ENCODE measurements at regions not wholly inside any gene's neighbourhood (a gene's known extent, or its start where the extent isn't known, plus 50 kb on each side); places are given as distances from the start of the nearest gene placed in this dataset.

DNA sequence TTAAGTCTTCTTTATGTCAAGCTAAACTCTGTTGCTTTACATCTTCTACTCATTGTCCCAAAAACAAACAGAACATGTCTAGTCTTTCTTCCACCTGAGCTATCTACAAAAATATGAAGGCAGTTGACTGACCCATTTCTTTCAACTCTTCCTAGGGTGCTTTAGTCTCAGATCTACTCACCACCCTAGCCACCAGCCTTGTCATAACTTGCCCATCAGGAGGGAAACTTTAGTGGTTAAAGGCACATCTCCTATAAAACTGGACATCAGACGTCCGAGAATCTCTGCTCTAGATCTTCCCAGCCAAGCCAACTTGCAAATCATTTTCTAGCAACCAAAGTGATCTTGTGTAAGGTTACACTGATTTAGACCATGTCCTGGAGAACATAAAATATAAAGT, 205.0 kb downstream of the ACTL7B start:
- Histone ChIP-seq H3K4me3 (ENCODE audit: low read depth, low read length) (no peak overlapping the region), H3K9me3 (ENCODE audit: control insufficient read depth, insufficient read depth, low read length) (no peaks in the 10 kb centered on the region), H3K4me1 (ENCODE audit: control insufficient read depth, insufficient read depth, low read length) (no peaks in the 10 kb centered on the region), H3K9ac (ENCODE audit: low read depth, low read length) (no peak overlapping the region), H3K36me3 (ENCODE audit: control insufficient read depth, insufficient read depth, low read length) (no peaks in the 10 kb centered on the region), H3K27ac (ENCODE audit: low read depth, low read length) (no peak overlapping the region), H3K27me3 (ENCODE audit: control insufficient read depth, insufficient read depth, low read length) (no peaks in the 10 kb centered on the region)

DNA sequence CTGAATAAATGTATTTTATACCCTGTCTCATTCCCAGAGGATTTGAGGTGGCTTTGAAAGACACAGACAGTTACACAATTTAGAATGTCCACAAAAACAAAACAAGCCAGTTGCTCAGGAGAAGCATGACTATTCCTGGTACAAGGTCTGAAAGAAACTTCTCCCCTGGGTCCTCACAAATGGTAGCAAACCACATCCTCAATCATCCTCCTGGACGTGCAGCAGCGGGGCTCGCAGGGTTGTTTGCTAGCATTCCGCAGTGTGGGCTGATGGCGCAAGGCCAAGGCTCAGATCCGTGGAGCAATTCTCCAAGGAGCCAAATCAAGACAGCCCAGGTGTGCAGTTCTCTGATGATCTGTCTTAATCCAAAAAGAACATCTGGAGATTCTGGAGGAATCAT, 210.3 kb downstream of the ACTL7B start:
- H3K9ac ChIP-seq (ENCODE audit: low read depth, low read length): no peak overlapping the region
- H3K9me3 ChIP-seq (ENCODE audit: control insufficient read depth, insufficient read depth, low read length): no peaks in the 10 kb centered on the region
- H3K36me3 ChIP-seq (ENCODE audit: control insufficient read depth, insufficient read depth, low read length): no peaks in the 10 kb centered on the region
- no peaks in the 10 kb centered on the region for H3K4me1 ChIP-seq (ENCODE audit: control insufficient read depth, insufficient read depth, low read length)
- H3K4me3 ChIP-seq (ENCODE audit: low read depth, low read length): no peak overlapping the region
- H3K27ac ChIP-seq (ENCODE audit: low read depth, low read length): no peak overlapping the region
- no peaks in the 10 kb centered on the region for H3K27me3 ChIP-seq (ENCODE audit: control insufficient read depth, insufficient read depth, low read length)

DNA sequence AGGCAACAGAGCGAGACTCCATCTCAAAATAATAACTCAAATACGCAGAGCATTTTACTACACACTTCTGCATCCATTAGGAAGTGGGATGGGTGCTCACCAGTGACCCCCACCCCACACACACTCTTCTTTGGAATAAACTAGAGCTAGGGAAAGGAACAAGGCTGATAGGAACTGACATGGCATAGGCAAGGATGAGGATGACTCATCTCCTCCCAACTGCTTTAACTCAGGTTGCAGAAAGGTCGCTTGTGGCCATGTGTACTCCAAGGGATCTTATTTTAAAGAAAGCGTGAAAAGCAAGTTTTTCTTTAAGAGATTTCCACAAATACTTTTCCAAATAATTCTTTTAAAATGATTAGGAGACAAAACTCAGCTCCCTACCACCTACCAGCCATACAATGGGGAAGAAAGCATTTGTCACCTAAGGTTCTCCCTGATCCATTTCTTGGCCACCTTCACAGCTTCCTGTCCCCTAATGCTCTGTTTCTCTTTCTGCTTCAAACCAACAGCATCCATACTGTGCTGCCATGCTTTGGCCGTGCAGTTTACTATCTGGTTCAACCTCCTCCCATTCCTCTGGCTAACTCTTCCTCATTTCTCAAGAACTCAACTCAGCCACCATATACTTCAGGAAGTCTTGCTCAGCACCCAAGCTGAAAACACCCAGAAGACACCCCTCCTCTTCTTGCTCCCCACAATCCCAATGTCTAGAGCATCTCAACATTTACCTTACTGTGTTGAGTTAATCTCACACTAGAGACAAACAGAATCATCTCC, 211.9 kb downstream of the ACTL7B start:
- H3K9me3 ChIP-seq (ENCODE audit: control insufficient read depth, insufficient read depth, low read length): no peaks in the 10 kb centered on the region
- no peaks in the 10 kb centered on the region for H3K36me3 ChIP-seq (ENCODE audit: control insufficient read depth, insufficient read depth, low read length)
- H3K27me3 ChIP-seq (ENCODE audit: control insufficient read depth, insufficient read depth, low read length): no peaks in the 10 kb centered on the region
- no peak overlapping the region for H3K9ac ChIP-seq (ENCODE audit: low read depth, low read length)
- H3K4me1 ChIP-seq (ENCODE audit: control insufficient read depth, insufficient read depth, low read length): no peaks in the 10 kb centered on the region
- no peak overlapping the region for H3K27ac ChIP-seq (ENCODE audit: low read depth, low read length)
- H3K4me3 ChIP-seq (ENCODE audit: low read depth, low read length): no peak overlapping the region

- no peaks in the 10 kb centered on the region for H3K4me1 ChIP-seq (ENCODE audit: control insufficient read depth, insufficient read depth, low read length)
These were observed 212.9 kb downstream of the ACTL7B start for GRCh38 chr9:108642871-108643270.

DNA sequence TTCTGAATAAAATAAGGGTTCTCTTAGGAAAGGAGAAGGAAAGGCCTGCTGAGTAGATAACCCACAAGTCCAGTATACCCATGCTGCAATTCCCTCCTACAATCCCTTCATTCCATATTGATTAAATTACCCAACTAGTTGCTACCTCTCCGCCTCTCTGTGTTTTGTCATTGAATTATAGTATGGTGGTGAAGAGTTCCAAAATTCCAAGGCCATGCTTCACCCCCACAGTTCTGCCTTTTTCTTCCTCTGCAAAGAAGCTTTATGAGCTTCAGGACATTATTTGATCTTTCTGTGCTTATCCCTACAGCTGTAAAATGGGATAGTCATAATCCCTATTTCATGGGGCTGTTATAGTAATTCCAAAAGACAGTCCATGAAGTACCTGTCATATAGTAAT, 215.6 kb downstream of the ACTL7B start:
- H3K4me1 ChIP-seq (ENCODE audit: control insufficient read depth, insufficient read depth, low read length): peaks cover 7% of the 10 kb centered on the region
- no peaks in the 10 kb centered on the region for H3K36me3 ChIP-seq (ENCODE audit: control insufficient read depth, insufficient read depth, low read length)
- H3K9ac ChIP-seq (ENCODE audit: low read depth, low read length): no peak overlapping the region
- H3K27me3 ChIP-seq (ENCODE audit: control insufficient read depth, insufficient read depth, low read length): no peaks in the 10 kb centered on the region
- H3K9me3 ChIP-seq (ENCODE audit: control insufficient read depth, insufficient read depth, low read length): no peaks in the 10 kb centered on the region
- no peak overlapping the region for H3K4me3 ChIP-seq (ENCODE audit: low read depth, low read length)
- no peak overlapping the region for H3K27ac ChIP-seq (ENCODE audit: low read depth, low read length)

More at GRCh38 chr9:108642871-108643270, 212.9 kb downstream of the ACTL7B start:
- Histone ChIP-seq H3K27ac (ENCODE audit: low read depth, low read length) (no peak overlapping the region), H3K27me3 (ENCODE audit: control insufficient read depth, insufficient read depth, low read length) (no peaks in the 10 kb centered on the region), H3K4me3 (ENCODE audit: low read depth, low read length) (no peak overlapping the region), H3K9ac (ENCODE audit: low read depth, low read length) (no peak overlapping the region), H3K36me3 (ENCODE audit: control insufficient read depth, insufficient read depth, low read length) (no peaks in the 10 kb centered on the region), H3K9me3 (ENCODE audit: control insufficient read depth, insufficient read depth, low read length) (no peaks in the 10 kb centered on the region)

- Histone ChIP-seq H3K27me3 (ENCODE audit: control insufficient read depth, insufficient read depth, low read length) (no peaks in the 10 kb centered on the region), H3K36me3 (ENCODE audit: control insufficient read depth, insufficient read depth, low read length) (no peaks in the 10 kb centered on the region), H3K4me1 (ENCODE audit: control insufficient read depth, insufficient read depth, low read length) (peaks cover 7% of the 10 kb centered on the region), H3K9ac (ENCODE audit: low read depth, low read length) (no peak overlapping the region), H3K4me3 (ENCODE audit: low read depth, low read length) (no peak overlapping the region), H3K27ac (ENCODE audit: low read depth, low read length) (no peak overlapping the region), H3K9me3 (ENCODE audit: control insufficient read depth, insufficient read depth, low read length) (no peaks in the 10 kb centered on the region)
These were observed 216.1 kb downstream of the ACTL7B start for GRCh38 chr9:108639696-108640095.

- Histone ChIP-seq H3K36me3 (ENCODE audit: control insufficient read depth, insufficient read depth, low read length) (no peaks in the 10 kb centered on the region), H3K4me3 (ENCODE audit: low read depth, low read length) (no peak overlapping the region), H3K27me3 (ENCODE audit: control insufficient read depth, insufficient read depth, low read length) (no peaks in the 10 kb centered on the region), H3K27ac (ENCODE audit: low read depth, low read length) (no peak overlapping the region), H3K4me1 (ENCODE audit: control insufficient read depth, insufficient read depth, low read length) (peaks cover 7% of the 10 kb centered on the region), H3K9ac (ENCODE audit: low read depth, low read length) (no peak overlapping the region), H3K9me3 (ENCODE audit: control insufficient read depth, insufficient read depth, low read length) (no peaks in the 10 kb centered on the region)
These were observed 216.7 kb downstream of the ACTL7B start for GRCh38 chr9:108639091-108639490.

- H3K27me3 ChIP-seq (ENCODE audit: control insufficient read depth, insufficient read depth, low read length): no peaks in the 10 kb centered on the region
- H3K36me3 ChIP-seq (ENCODE audit: control insufficient read depth, insufficient read depth, low read length): no peaks in the 10 kb centered on the region
- H3K4me1 ChIP-seq (ENCODE audit: control insufficient read depth, insufficient read depth, low read length): peaks cover 7% of the 10 kb centered on the region
- no peak overlapping the region for H3K4me3 ChIP-seq (ENCODE audit: low read depth, low read length)
- no peak overlapping the region for H3K9ac ChIP-seq (ENCODE audit: low read depth, low read length)
- no peaks in the 10 kb centered on the region for H3K9me3 ChIP-seq (ENCODE audit: control insufficient read depth, insufficient read depth, low read length)
- H3K27ac ChIP-seq (ENCODE audit: low read depth, low read length): peak overlapping the region; percentile 16
These were observed 218.4 kb downstream of the ACTL7B start for GRCh38 chr9:108637340-108637739.

DNA sequence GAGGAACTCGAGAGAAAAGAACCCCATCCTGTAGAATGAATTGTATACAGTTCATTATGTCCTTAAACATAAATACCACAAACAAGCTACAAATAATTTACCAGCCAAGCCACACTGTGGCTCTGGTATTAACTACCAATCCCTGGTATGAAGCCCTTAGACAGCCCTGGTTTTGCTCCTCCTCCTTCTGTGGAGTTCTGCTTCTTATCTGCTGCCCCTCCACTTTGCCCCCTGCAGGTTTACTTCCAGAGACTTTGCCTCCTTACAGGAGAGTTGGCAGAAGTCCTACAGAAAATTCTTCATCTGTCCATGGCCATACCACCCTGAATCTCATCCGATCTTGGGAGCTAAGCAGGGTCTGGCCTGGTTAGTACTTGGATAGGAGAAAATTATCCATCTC, 219.8 kb downstream of the ACTL7B start:
- no peaks in the 10 kb centered on the region for H3K9me3 ChIP-seq (ENCODE audit: control insufficient read depth, insufficient read depth, low read length)
- H3K27me3 ChIP-seq (ENCODE audit: control insufficient read depth, insufficient read depth, low read length): no peaks in the 10 kb centered on the region
- H3K36me3 ChIP-seq (ENCODE audit: control insufficient read depth, insufficient read depth, low read length): no peaks in the 10 kb centered on the region
- H3K4me3 ChIP-seq (ENCODE audit: low read depth, low read length): no peak overlapping the region
- H3K27ac ChIP-seq (ENCODE audit: low read depth, low read length): no peak overlapping the region
- H3K4me1 ChIP-seq (ENCODE audit: control insufficient read depth, insufficient read depth, low read length): peaks cover 7% of the 10 kb centered on the region
- H3K9ac ChIP-seq (ENCODE audit: low read depth, low read length): no peak overlapping the region

- Histone ChIP-seq H3K4me3 (ENCODE audit: low read depth, low read length) (no peak overlapping the region), H3K27ac (ENCODE audit: low read depth, low read length) (no peak overlapping the region), H3K4me1 (ENCODE audit: control insufficient read depth, insufficient read depth, low read length) (peaks cover 7% of the 10 kb centered on the region), H3K36me3 (ENCODE audit: control insufficient read depth, insufficient read depth, low read length) (no peaks in the 10 kb centered on the region), H3K9me3 (ENCODE audit: control insufficient read depth, insufficient read depth, low read length) (no peaks in the 10 kb centered on the region), H3K27me3 (ENCODE audit: control insufficient read depth, insufficient read depth, low read length) (no peaks in the 10 kb centered on the region), H3K9ac (ENCODE audit: low read depth, low read length) (no peak overlapping the region)
These were observed 220.9 kb downstream of the ACTL7B start for GRCh38 chr9:108634672-108635462.

GRCh38 chr9:108634204-108634603, 221.6 kb downstream of the ACTL7B start:
- Histone ChIP-seq H3K36me3 (ENCODE audit: control insufficient read depth, insufficient read depth, low read length) (no peaks in the 10 kb centered on the region), H3K9me3 (ENCODE audit: control insufficient read depth, insufficient read depth, low read length) (no peaks in the 10 kb centered on the region), H3K9ac (ENCODE audit: low read depth, low read length) (no peak overlapping the region), H3K4me3 (ENCODE audit: low read depth, low read length) (no peak overlapping the region), H3K27me3 (ENCODE audit: control insufficient read depth, insufficient read depth, low read length) (no peaks in the 10 kb centered on the region), H3K4me1 (ENCODE audit: control insufficient read depth, insufficient read depth, low read length) (peaks cover 7% of the 10 kb centered on the region), H3K27ac (ENCODE audit: low read depth, low read length) (no peak overlapping the region)

Data from HUES48 (cell line).